LNCaP clone FGC (cell line): ENCODE measurements at regions not wholly inside any gene's neighbourhood (a gene's known extent, or its start where the extent isn't known, plus 50 kb on each side); places are given as distances from the start of the nearest gene placed in this dataset.

Experiments used
- DNase-seq: peaks from one replicate; pipeline ENCODE4 v3.0.0-alpha.2; 2011; ENCODE audit warnings: low read depth
- H3K4me3 ChIP-seq: 2 replicates; pipeline ENCODE4 v1.5.1; 2011; ENCODE audit warnings: mild to moderate bottlenecking, low read depth, low read length, control low read depth
- TF ChIP-seq, protein P1 (sequence below): IDR thresholded peaks from 2 replicates; pipeline ENCODE4 v1.5.1; 2012; ENCODE audit warnings: mild to moderate bottlenecking; ENCODE audit not compliant: control insufficient read depth, insufficient read depth; ENCODE audit errors: extremely low read depth

DNA sequence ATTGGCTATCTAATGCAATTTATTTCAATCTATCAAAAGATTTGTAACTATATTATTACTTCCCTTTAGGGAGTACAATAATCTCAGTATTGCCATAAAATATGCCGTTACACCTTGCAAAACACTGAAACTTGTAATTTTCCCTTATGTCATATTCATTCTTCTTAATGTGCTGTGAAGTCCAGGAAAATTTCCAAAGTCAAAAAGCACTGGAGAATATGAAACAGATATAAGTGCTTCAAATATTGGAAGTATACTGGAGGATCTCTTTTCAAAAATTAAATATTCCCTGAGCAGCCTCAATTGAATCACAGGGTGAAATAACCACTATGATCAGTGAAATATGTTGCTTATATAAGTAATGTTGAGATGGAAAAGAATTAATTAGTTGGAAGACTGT, 356.0 kb downstream of the PPP1R3A start:
- DNase-seq: no peak
- no peak overlapping the region for H3K4me3 ChIP-seq
- TF ChIP-seq, protein P1, sequence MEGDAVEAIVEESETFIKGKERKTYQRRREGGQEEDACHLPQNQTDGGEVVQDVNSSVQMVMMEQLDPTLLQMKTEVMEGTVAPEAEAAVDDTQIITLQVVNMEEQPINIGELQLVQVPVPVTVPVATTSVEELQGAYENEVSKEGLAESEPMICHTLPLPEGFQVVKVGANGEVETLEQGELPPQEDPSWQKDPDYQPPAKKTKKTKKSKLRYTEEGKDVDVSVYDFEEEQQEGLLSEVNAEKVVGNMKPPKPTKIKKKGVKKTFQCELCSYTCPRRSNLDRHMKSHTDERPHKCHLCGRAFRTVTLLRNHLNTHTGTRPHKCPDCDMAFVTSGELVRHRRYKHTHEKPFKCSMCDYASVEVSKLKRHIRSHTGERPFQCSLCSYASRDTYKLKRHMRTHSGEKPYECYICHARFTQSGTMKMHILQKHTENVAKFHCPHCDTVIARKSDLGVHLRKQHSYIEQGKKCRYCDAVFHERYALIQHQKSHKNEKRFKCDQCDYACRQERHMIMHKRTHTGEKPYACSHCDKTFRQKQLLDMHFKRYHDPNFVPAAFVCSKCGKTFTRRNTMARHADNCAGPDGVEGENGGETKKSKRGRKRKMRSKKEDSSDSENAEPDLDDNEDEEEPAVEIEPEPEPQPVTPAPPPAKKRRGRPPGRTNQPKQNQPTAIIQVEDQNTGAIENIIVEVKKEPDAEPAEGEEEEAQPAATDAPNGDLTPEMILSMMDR: no peak

DNA sequence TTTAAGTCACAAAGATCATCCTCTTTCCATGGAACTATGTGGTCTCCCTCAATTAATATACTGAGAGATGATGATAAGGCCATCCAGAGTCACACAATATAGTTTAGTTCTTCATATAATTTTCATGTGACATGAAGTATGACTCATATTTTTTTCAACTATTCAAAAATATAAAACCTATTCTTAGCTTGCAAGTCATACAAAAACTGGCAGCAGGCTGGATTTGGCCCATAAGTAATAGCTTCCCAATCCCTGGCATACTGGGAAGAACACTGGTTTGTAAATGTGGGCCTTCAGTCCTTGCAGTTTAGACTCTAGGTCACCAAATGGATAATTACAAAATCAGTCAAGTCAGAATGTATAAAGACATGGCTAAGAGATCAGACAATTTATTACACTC, 356.6 kb downstream of the PPP1R3A start:
- TF ChIP-seq, protein P1: no peak
- no peak overlapping the region for H3K4me3 ChIP-seq
- DNase-seq: no peak

DNA sequence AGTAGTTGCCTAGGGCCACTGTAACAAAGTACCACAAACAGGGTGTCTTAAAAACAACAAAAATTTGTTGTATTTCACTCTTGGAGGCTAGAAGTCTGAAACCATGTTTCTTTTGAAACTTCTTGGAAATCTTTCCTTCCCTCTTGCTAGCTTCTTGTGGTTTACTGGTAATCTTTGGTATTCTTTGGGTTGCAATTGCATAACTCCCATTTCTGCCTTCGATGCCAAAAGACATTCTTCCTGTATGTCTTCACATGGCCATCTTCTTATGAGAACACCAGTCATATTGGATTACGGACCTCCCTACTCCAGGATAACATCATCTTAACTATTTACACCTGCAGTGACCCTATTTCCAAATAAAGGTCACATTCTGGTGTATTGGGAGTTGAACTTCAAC, 357.4 kb downstream of the PPP1R3A start:
- no peak overlapping the region for H3K4me3 ChIP-seq
- DNase-seq: no peak
- TF ChIP-seq, protein P1: no peak

DNA sequence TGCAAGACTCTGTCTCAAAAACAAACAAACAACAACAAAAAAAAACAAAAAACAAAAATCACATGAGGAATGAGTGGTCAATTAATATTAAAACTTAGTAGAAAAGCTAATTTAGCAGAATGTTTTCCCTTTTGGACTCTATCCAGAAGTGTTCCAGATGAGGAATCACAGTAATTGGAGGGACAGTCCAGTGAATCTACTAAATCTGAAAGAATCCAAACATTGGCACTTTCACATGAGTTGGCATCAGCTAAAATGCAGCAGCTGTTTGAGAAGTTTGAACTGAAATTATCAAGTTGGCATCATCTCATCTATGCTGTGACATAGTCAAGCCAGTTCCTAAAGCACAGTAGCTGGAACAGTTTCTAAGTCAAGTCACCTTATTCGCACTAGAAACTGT, 367.8 kb downstream of the PPP1R3A start:
- no peak for DNase-seq
- TF ChIP-seq, protein P1: no peak
- no peak overlapping the region for H3K4me3 ChIP-seq

DNA sequence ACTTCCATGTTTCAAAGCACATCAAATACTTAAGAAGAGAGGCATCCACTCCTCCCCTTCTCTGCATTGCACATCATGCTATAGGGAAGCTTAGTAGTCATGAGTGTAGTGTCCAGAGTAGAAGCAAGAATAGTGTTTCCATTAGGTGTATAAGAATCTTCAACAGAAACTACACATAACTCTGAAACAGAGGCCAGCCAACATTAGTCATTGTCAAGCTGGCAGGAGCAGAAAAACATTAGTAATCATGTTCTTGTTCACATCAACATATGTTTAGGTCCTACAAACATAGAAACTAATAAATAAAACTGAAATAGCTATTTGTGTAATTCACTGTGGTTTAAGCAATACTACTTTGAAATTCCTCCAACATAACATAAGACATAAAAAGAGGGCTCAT, 370.2 kb downstream of the PPP1R3A start:
- H3K4me3 ChIP-seq: no peak overlapping the region
- no peak for DNase-seq
- TF ChIP-seq, protein P1: no peak

DNA sequence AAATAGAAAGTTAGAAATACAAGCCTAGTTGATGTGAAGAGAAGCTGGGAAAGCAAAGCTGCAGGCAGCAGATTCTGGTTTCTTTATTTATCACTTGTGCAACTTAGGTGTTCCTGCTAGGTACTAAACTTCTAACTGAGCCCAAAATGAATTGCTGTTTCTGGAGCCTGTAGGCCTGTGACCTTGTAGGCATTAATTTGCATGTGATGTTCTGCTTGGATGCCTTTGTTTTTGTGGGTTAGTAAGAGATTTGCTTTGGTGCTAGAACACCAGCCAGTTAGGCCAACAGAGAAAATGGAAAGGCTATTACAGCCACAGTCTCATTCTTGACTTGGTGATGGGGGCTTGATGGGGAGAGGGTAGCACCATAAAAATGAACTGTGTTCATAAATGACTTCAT, 370.7 kb downstream of the PPP1R3A start:
- TF ChIP-seq, protein P1: no peak

DNA sequence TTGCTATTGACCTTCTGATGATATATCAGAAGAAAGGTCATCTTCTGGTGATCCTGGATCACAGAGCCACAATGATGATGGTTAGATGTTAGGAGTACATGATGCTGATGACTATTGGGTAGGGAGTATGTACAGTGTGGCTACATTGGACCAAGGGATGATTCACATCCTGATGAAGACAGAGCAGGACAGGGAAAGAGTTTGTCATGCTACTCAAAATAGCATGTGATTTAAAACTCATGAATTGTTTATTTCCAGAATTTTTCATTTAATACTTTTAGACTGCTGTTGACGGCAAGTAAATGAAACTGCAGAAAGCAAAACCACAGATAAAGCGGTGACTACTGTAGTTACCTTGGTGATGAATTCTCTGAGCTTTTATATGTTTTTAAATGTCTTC, 397.3 kb downstream of the PPP1R3A start:
- no peak for DNase-seq
- no peak overlapping the region for H3K4me3 ChIP-seq
- TF ChIP-seq, protein P1: no peak

More for the DNA sequence above, 370.7 kb downstream of the PPP1R3A start:
- no peak for DNase-seq
- no peak overlapping the region for H3K4me3 ChIP-seq
